Endothelial cell of umbilical vein (primary cell): ENCODE measurements at regions not wholly inside any gene's neighbourhood (a gene's known extent, or its start where the extent isn't known, plus 50 kb on each side); places are given as distances from the start of the nearest gene placed in this dataset.

ENCODE experiments used
- BruUV-seq: library from RNA; stranded (reverse); fragments of 400-500 nt; replicated peaks from 2 replicates; lab custom pipeline; 2021; lab: Mats Ljungman, UMichigan
- CTCF ChIA-PET: fragments of 300-600, 350-600 bp; sonication (Branson Sonifier 250); formaldehyde crosslinking; loops from one replicate; lab custom pipeline; 2021; ENCODE audit warnings: antibody characterized with exemption, inconsistent platforms; lab: Charles Lee
- POLR2A ChIA-PET: fragments of 300-600, 350-600 bp; sonication (Branson Sonifier 250); formaldehyde crosslinking; loops from one replicate; lab custom pipeline; 2021; ENCODE audit warnings: antibody characterized with exemption, inconsistent platforms; lab: Charles Lee
- DNase-seq: peaks from one replicate; pipeline ENCODE4 v3.0.0-alpha.2; 2011; ENCODE audit warnings: low read depth, low spot score
- FAIRE-seq: peaks from 2 replicates; lab custom pipeline; 2011; peaks lifted over from hg19 to GRCh38; lab: Jason Lieb, UNC
- H2AFZ ChIP-seq: 2 replicates; pipeline ENCODE4 v1.6.0; 2012; ENCODE audit warnings: low read depth, low read length, control low read depth, inconsistent platforms
- H3K27ac ChIP-seq: 2 replicates; pipeline ENCODE4 v1.5.1; 2011; ENCODE audit warnings: low read depth, mild to moderate bottlenecking, control low read depth, low read length, moderate library complexity; ENCODE audit not compliant: insufficient read depth
- H3K27me3 ChIP-seq, 2 experiments: 2 replicates each; pipeline versions ENCODE4 v1.6.0 to v1.6.1; 2011; ENCODE audit warnings: low read length in 2 of 2, mixed read lengths in 1 of 2; ENCODE audit not compliant: control insufficient read depth in 2 of 2, insufficient read depth in 2 of 2
- H3K36me3 ChIP-seq, 2 experiments: 2 replicates in 1 of 2; 3 replicates in 1 of 2; pipeline ENCODE4 v1.5.1; 2011; ENCODE audit warnings: low read length in 2 of 2, mild to moderate bottlenecking in 1 of 2, moderate library complexity in 1 of 2; ENCODE audit not compliant: control insufficient read depth in 2 of 2, insufficient read depth in 2 of 2; ENCODE audit errors: extremely low read depth in 1 of 2
- H3K4me1 ChIP-seq: 3 replicates; pipeline ENCODE4 v1.5.1; 2011; ENCODE audit warnings: mild to moderate bottlenecking, low read length; ENCODE audit not compliant: control insufficient read depth, insufficient read depth; ENCODE audit errors: extremely low read depth
- H3K4me2 ChIP-seq: 2 replicates; pipeline ENCODE4 v1.6.1; 2011; ENCODE audit warnings: low read length, control low read depth, mixed read lengths; ENCODE audit not compliant: insufficient read depth
- H3K4me3 ChIP-seq, 3 experiments: fragments of 200-600 bp in 1 of 3; sonication (generic), shearing (Covaris generic) in 1 of 3; replicated peaks in 1 of 3; 2 replicates each; pipeline ENCODE4 v1.5.1; 2011 to 2016; ENCODE audit warnings: control low read depth in 3 of 3, low read length in 3 of 3, mild to moderate bottlenecking in 2 of 3, inconsistent platforms in 1 of 3, low read depth in 1 of 3, moderate library complexity in 1 of 3; ENCODE audit not compliant: insufficient read depth in 1 of 3
- H3K79me2 ChIP-seq: 2 replicates; pipeline ENCODE4 v1.6.0; 2012; ENCODE audit warnings: low read length, inconsistent platforms; ENCODE audit not compliant: control insufficient read depth, insufficient read depth
- H3K9ac ChIP-seq: replicated peaks from 2 replicates; pipeline ENCODE3; 2011; ENCODE audit warnings: low read length, control low read depth; ENCODE audit not compliant: insufficient read depth; ENCODE audit errors: extremely low read depth
- H3K9me1 ChIP-seq: replicated peaks from 3 replicates; pipeline ENCODE4 v1.6.0; 2011; ENCODE audit warnings: mild to moderate bottlenecking, low read length; ENCODE audit not compliant: control insufficient read depth, insufficient read depth; ENCODE audit errors: extremely low read depth
- H3K9me3 ChIP-seq: replicated peaks from 2 replicates; pipeline ENCODE4 v1.5.1; 2012; ENCODE audit warnings: low read length, inconsistent platforms; ENCODE audit not compliant: control insufficient read depth, insufficient read depth
- H4K20me1 ChIP-seq: replicated peaks from 2 replicates; pipeline ENCODE3; 2011; ENCODE audit warnings: mild to moderate bottlenecking, low read length; ENCODE audit not compliant: control insufficient read depth, insufficient read depth; ENCODE audit errors: extremely low read depth
- CTCF ChIP-seq, 2 donors: IDR thresholded peaks; 1 replicate in 1 of 2; 2 replicates in 1 of 2; pipeline ENCODE4 v1.5.1; 2011; ENCODE audit warnings: low read length in 2 of 2, mild to moderate bottlenecking in 2 of 2, moderate library complexity in 2 of 2, control low read depth in 1 of 2, inconsistent platforms in 1 of 2, low read depth in 1 of 2; ENCODE audit not compliant: insufficient read depth in 1 of 2; ENCODE audit errors: extremely low read depth in 1 of 2
- EZH2 ChIP-seq: IDR thresholded peaks from 2 replicates; pipeline ENCODE4 v1.6.1; 2012; ENCODE audit warnings: borderline replicate concordance, low read depth, mild to moderate bottlenecking, moderate library complexity, low read length, inconsistent platforms; ENCODE audit not compliant: severe bottlenecking
- FOS ChIP-seq: IDR thresholded peaks from 2 replicates; pipeline ENCODE4 v1.6.1; 2011; ENCODE audit warnings: mild to moderate bottlenecking, low read length, moderate library complexity, borderline replicate concordance; ENCODE audit not compliant: insufficient read depth
- GATA2 ChIP-seq: IDR thresholded peaks from 2 replicates; pipeline ENCODE4 v1.7.0; 2011; ENCODE audit warnings: low read depth, mild to moderate bottlenecking, moderate library complexity, mixed read lengths, low read length; ENCODE audit not compliant: insufficient read length, insufficient read depth
- JUN ChIP-seq: IDR thresholded peaks from 2 replicates; pipeline ENCODE4 v1.6.1; 2011; ENCODE audit warnings: borderline replicate concordance, low read depth; ENCODE audit not compliant: insufficient read length, insufficient read depth
- MAX ChIP-seq: IDR thresholded peaks from 2 replicates; pipeline ENCODE4 v1.6.1; 2011; ENCODE audit not compliant: insufficient read depth, insufficient read length
- MYC ChIP-seq: IDR thresholded peaks from one replicate; pipeline ENCODE4 v1.6.1; 2011; ENCODE audit warnings: mild to moderate bottlenecking, low read depth, low read length
- POLR2A ChIP-seq: IDR thresholded peaks from 2 replicates; pipeline ENCODE4 v1.6.1; 2012; ENCODE audit warnings: low read depth, mild to moderate bottlenecking, control low read depth, low read length
- POLR2AphosphoS5 ChIP-seq: IDR thresholded peaks from 2 replicates; pipeline ENCODE4 v1.6.1; 2012; ENCODE audit warnings: low read depth, mild to moderate bottlenecking, control low read depth, low read length, moderate library complexity; ENCODE audit not compliant: insufficient read depth
- dilution Hi-C: fragments of 300-500 bp; cut with MboI; formaldehyde crosslinking; loops from one replicate; pipeline ENCODE4 v1.15.0; 2019; ENCODE audit warnings: low sequenced_read_pairs; ENCODE audit not compliant: extremely low pct_ligation_motif_present
- intact Hi-C: fragments of 100-400 bp; cut with micrococcal nuclease; formaldehyde crosslinking; loops from one replicate; pipeline ENCODE4 v1.10.0; 2022

DNA sequence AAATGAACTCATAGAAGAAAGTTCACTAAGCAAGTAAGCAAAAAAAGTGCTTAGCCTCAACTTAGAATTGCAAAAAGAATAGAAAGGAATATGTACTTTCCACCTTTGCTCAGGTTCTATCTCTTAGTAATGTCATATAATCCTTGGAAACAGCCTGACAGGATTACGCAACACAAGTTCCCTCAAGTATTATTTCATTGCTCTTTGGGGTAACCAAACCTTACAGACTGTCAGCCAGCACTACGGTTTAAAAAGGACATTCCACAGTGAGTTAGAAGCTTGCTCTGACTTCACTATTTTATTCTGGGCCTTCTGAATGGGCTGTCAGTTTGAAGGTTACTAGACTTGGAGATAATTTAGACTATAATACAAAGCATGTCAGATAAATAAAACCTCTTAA, 264.0 kb downstream of the ATXN7L3B start:
- H3K4me1 ChIP-seq = no peaks in the 10 kb centered on the region
- POLR2A ChIA-PET = no interaction called here
- H3K9me3 ChIP-seq = no peaks in the 10 kb centered on the region
- no peak overlapping the region for H3K4me3 ChIP-seq
- H4K20me1 ChIP-seq = no peaks in the 10 kb centered on the region
- no peaks in the 10 kb centered on the region for H3K9me1 ChIP-seq
- no peak overlapping the region for H3K9ac ChIP-seq
- no peak for FAIRE-seq
- no peak for DNase-seq
- no peak overlapping the region for H2AFZ ChIP-seq
- no peaks in the 10 kb centered on the region for H3K36me3 ChIP-seq
- CTCF ChIA-PET = no interaction called here
- H3K4me2 ChIP-seq = no peak overlapping the region
- BruUV-seq = no TSS peak
- H3K27me3 ChIP-seq = no peaks in the 10 kb centered on the region
- no peak overlapping the region for H3K27ac ChIP-seq
- TF ChIP-seq POLR2A (no peak), EZH2 (no peak)
- dilution Hi-C loops = no loop called here
- intact Hi-C loops = loop anchor here (2.0 to 5.0 kb wide), 3 partner anchors 114 to 529 kb away; partner anchors contain the start of gene CAPS2
- H3K79me2 ChIP-seq = no peaks in the 10 kb centered on the region

GRCh38 chr12:74816398-74817175, 279.0 kb downstream of the ATXN7L3B start:
- BruUV-seq = no TSS peak
- Histone ChIP-seq H3K4me2 (no peak overlapping the region), H3K79me2 (no peaks in the 10 kb centered on the region), H3K4me1 (no peaks in the 10 kb centered on the region), H3K27me3 (no peaks in the 10 kb centered on the region), H3K9me3 (no peaks in the 10 kb centered on the region), H3K27ac (no peak overlapping the region), H3K4me3 (no peak overlapping the region), H3K9me1 (no peaks in the 10 kb centered on the region), H4K20me1 (no peaks in the 10 kb centered on the region), H3K9ac (no peak overlapping the region), H2AFZ (no peak overlapping the region), H3K36me3 (no peaks in the 10 kb centered on the region)
- dilution Hi-C loops = no loop called here
- TF ChIP-seq FOS (no peak), GATA2 (no peak), POLR2AphosphoS5 (no peak), JUN (no peak), POLR2A (no peak), EZH2 (no peak), CTCF (IDR thresholded peaks at IDR 0.05; ENCODE audit: extremely low read depth in 1 of 2, insufficient read depth in 1 of 2, low read depth in 1 of 2, low read length in 2 of 2) (no peak), MAX (no peak), MYC (no peak)
- intact Hi-C loops = no loop called here
- FAIRE-seq (no peak), DNase-seq (no peak)
- CTCF ChIA-PET = interaction anchor here (1.1 kb wide), 1 partner anchor 127 kb away, joined by 3 read pairs; no protein-coding TSS in a partner anchor
- POLR2A ChIA-PET = no interaction called here
